Uterus (tissue), 2 donors: ENCODE measurements at regions not wholly inside any gene's neighbourhood (a gene's known extent, or its start where the extent isn't known, plus 50 kb on each side); places are given as distances from the start of the nearest gene placed in this dataset.
"Not testable (repeated sequence)": the region's sequence is repeated elsewhere in the genome, so short reads cannot be mapped to it uniquely, and the experiment has no call there.

Experiments
- CTCF ChIP-seq, 4 experiments: fragments of 200-600 bp in 2 of 4; fragments of 450-650 bp in 2 of 4; sonication (generic) in 2 of 4; IDR thresholded peaks; one replicate each; pipeline ENCODE4 v1.5.1; 2016 to 2019; ENCODE audit warnings: antibody characterized with exemption in 4 of 4, mild to moderate bottlenecking in 2 of 4, moderate library complexity in 1 of 4
- POLR2A ChIP-seq, 2 donors: fragments of 450-650 bp; IDR thresholded peaks; one replicate each; pipeline ENCODE4 v1.6.1; 2016; ENCODE audit warnings: antibody characterized with exemption in 2 of 2, mild to moderate bottlenecking in 1 of 2, moderate library complexity in 1 of 2

DNA sequence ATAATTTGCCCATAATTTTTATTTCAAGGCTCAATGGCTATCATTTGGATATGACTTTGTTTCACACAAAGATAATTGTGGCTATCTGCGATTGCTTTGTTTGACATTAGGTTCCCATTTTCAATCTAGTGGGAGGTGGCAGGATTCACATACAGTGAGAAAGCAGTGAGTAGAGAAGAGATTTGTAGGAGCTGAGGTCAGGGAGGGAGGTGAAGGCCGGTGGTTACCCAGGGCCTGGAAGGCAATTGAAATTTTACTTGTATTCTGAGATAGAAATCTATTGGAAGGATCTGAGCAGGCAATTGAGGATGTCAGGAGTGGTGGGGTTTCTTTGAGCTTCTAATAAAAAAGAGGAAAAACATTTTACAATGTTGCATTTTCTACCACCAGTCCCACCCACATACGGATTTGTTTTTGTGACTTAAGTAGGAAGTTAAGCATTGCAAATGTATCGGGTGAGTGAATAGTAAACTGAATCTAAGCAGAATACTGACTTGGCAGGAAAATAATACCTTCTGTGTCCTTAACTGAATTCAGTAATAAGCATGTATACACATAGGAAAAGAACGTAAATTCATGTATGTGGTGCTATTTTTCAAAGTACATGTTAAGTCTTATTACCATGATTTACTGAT is 80.1 kb upstream of the CDK13 start:
- TF ChIP-seq CTCF, POLR2A (IDR thresholded peaks at IDR 0.05): not testable (repeated sequence)
